ENCODE measurements at regions not wholly inside any gene's neighbourhood (a gene's known extent, or its start where the extent isn't known, plus 50 kb on each side); places are given as distances from the start of the nearest gene placed in this dataset.

GRCh38 chr4:177051473-177052060, 258.1 kb upstream of the NEIL3 start:
- ATAC-seq, result peak; percentile 68
- Mint-ChIP-seq H3K27ac (no peak overlapping the region), H3K9me3 (ENCODE audit: low read depth) (no peaks in the 10 kb centered on the region), H3K36me3 (no peaks in the 10 kb centered on the region), H3K27me3 (peaks cover 15% of the 10 kb centered on the region), H3K4me1 (no peaks in the 10 kb centered on the region), H3K4me3 (no peak overlapping the region)
- CTCF ChIA-PET, result interaction anchor here (1.0 kb wide), 1 partner anchor 10 kb away, joined by 3 read pairs; no protein-coding TSS in a partner anchor
- no peak for DNase-seq

- CTCF ChIA-PET, result interaction anchor here (1.0 kb wide), 1 partner anchor 9 kb away, joined by 3 read pairs; no protein-coding TSS in a partner anchor
- H3K4me1 Mint-ChIP-seq, result no peaks in the 10 kb centered on the region
- H3K27ac Mint-ChIP-seq, result no peak overlapping the region
Observed at GRCh38 chr4:177052211-177052934, 257.3 kb upstream of the NEIL3 start.

GRCh38 chr4:177057186-177057585, 252.5 kb upstream of the NEIL3 start:
- H3K4me3 Mint-ChIP-seq, result no peak overlapping the region
- H3K9me3 Mint-ChIP-seq (ENCODE audit: low read depth), result no peaks in the 10 kb centered on the region
- H3K4me1 Mint-ChIP-seq, result no peaks in the 10 kb centered on the region
- no peak overlapping the region for H3K27ac Mint-ChIP-seq
- H3K36me3 Mint-ChIP-seq, result no peaks in the 10 kb centered on the region
- ATAC-seq (no peak), DNase-seq (no peak)
- CTCF ChIA-PET, result interaction anchor here (0.8 to 3.1 kb wide), 2 partner anchors 10 to 679 kb away, joined by 3 to 13 read pairs; no protein-coding TSS in a partner anchor
- H3K27me3 Mint-ChIP-seq, result no peaks in the 10 kb centered on the region

More at GRCh38 chr4:177052211-177052934, 257.3 kb upstream of the NEIL3 start:
- Mint-ChIP-seq H3K4me3 (no peak overlapping the region), H3K27me3 (peaks cover 13% of the 10 kb centered on the region), H3K9me3 (ENCODE audit: low read depth) (no peaks in the 10 kb centered on the region), H3K36me3 (no peaks in the 10 kb centered on the region)
- no peak for DNase-seq
- no peak for ATAC-seq

- Mint-ChIP-seq H3K27ac (no peak overlapping the region), H3K9me3 (ENCODE audit: low read depth) (no peaks in the 10 kb centered on the region), H3K4me3 (no peak overlapping the region), H3K36me3 (no peaks in the 10 kb centered on the region), H3K4me1 (no peaks in the 10 kb centered on the region), H3K27me3 (no peaks in the 10 kb centered on the region)
- CTCF ChIA-PET, result interaction anchor here (1.1 kb wide), 1 partner anchor 17 kb away, joined by 4 read pairs; no protein-coding TSS in a partner anchor
- DNase-seq, result no peak
- no peak for ATAC-seq
Observed at GRCh38 chr4:177064116-177064515, 245.6 kb upstream of the NEIL3 start.

GRCh38 chr4:177064729-177065394, 244.8 kb upstream of the NEIL3 start:
- CTCF ChIA-PET, result interaction anchor here (1.1 kb wide), 1 partner anchor 18 kb away, joined by 4 read pairs; no protein-coding TSS in a partner anchor

GRCh38 chr4:177066746-177067145, 242.9 kb upstream of the NEIL3 start:
- CTCF ChIA-PET, result interaction anchor here (1.5 kb wide), 1 partner anchor 19 kb away, joined by 5 read pairs; no protein-coding TSS in a partner anchor
- H3K4me1 Mint-ChIP-seq, result no peaks in the 10 kb centered on the region
- no peaks in the 10 kb centered on the region for H3K36me3 Mint-ChIP-seq
- H3K9me3 Mint-ChIP-seq (ENCODE audit: low read depth), result no peaks in the 10 kb centered on the region
- no peak for DNase-seq
- H3K27ac Mint-ChIP-seq, result no peak overlapping the region
- H3K27me3 Mint-ChIP-seq, result no peaks in the 10 kb centered on the region
- no peak overlapping the region for H3K4me3 Mint-ChIP-seq
- ATAC-seq, result no peak

More at GRCh38 chr4:177064729-177065394, 244.8 kb upstream of the NEIL3 start:
- Mint-ChIP-seq H3K4me3 (no peak overlapping the region), H3K36me3 (no peaks in the 10 kb centered on the region), H3K4me1 (no peaks in the 10 kb centered on the region), H3K27ac (no peak overlapping the region), H3K9me3 (ENCODE audit: low read depth) (no peaks in the 10 kb centered on the region), H3K27me3 (no peaks in the 10 kb centered on the region)
- DNase-seq, result no peak
- ATAC-seq, result no peak

GRCh38 chr4:177070533-177071058, 239.1 kb upstream of the NEIL3 start:
- no peaks in the 10 kb centered on the region for H3K27me3 Mint-ChIP-seq
- H3K4me1 Mint-ChIP-seq, result no peaks in the 10 kb centered on the region
- no peak overlapping the region for H3K27ac Mint-ChIP-seq
- no peaks in the 10 kb centered on the region for H3K9me3 Mint-ChIP-seq (ENCODE audit: low read depth)
- CTCF ChIA-PET, result no interaction called here
- ATAC-seq, result no peak
- no peak for DNase-seq
- no peaks in the 10 kb centered on the region for H3K36me3 Mint-ChIP-seq
- no peak overlapping the region for H3K4me3 Mint-ChIP-seq

- CTCF ChIA-PET, result interaction anchor here (0.7 kb wide), 1 partner anchor 30 kb away, joined by 3 read pairs; no protein-coding TSS in a partner anchor
- DNase-seq, result no peak
- Mint-ChIP-seq H3K27me3 (no peaks in the 10 kb centered on the region), H3K9me3 (ENCODE audit: low read depth) (no peaks in the 10 kb centered on the region), H3K36me3 (no peaks in the 10 kb centered on the region), H3K4me1 (no peaks in the 10 kb centered on the region), H3K4me3 (no peak overlapping the region), H3K27ac (no peak overlapping the region)
- ATAC-seq, result no peak
Observed at GRCh38 chr4:177077095-177077971, 232.3 kb upstream of the NEIL3 start.

- no peak overlapping the region for H3K27ac Mint-ChIP-seq
- no peak overlapping the region for H3K4me3 Mint-ChIP-seq
- no peaks in the 10 kb centered on the region for H3K9me3 Mint-ChIP-seq (ENCODE audit: low read depth)
- no peaks in the 10 kb centered on the region for H3K36me3 Mint-ChIP-seq
- H3K27me3 Mint-ChIP-seq, result no peaks in the 10 kb centered on the region
- CTCF ChIA-PET, result no interaction called here
- no peak for DNase-seq
- no peak for ATAC-seq
- no peaks in the 10 kb centered on the region for H3K4me1 Mint-ChIP-seq
Observed at GRCh38 chr4:177079327-177079726, 230.3 kb upstream of the NEIL3 start.

GRCh38 chr4:177080388-177080787, 229.3 kb upstream of the NEIL3 start:
- Mint-ChIP-seq H3K4me1 (no peaks in the 10 kb centered on the region), H3K27ac (no peak overlapping the region), H3K9me3 (ENCODE audit: low read depth) (no peaks in the 10 kb centered on the region), H3K27me3 (no peaks in the 10 kb centered on the region), H3K36me3 (no peaks in the 10 kb centered on the region), H3K4me3 (no peak overlapping the region)
- no peak for DNase-seq
- ATAC-seq, result no peak
- CTCF ChIA-PET, result no interaction called here

- no peaks in the 10 kb centered on the region for H3K27me3 Mint-ChIP-seq
- no peaks in the 10 kb centered on the region for H3K4me1 Mint-ChIP-seq
- H3K4me3 Mint-ChIP-seq, result no peak overlapping the region
- ATAC-seq (no peak), DNase-seq (no peak)
- H3K9me3 Mint-ChIP-seq (ENCODE audit: low read depth), result no peaks in the 10 kb centered on the region
- CTCF ChIA-PET, result no interaction called here
- H3K36me3 Mint-ChIP-seq, result no peaks in the 10 kb centered on the region
- no peak overlapping the region for H3K27ac Mint-ChIP-seq
Observed at GRCh38 chr4:177087060-177087459, 222.6 kb upstream of the NEIL3 start.

- Mint-ChIP-seq H3K4me1 (no peaks in the 10 kb centered on the region), H3K4me3 (no peak overlapping the region), H3K36me3 (no peaks in the 10 kb centered on the region), H3K27me3 (no peaks in the 10 kb centered on the region), H3K9me3 (ENCODE audit: low read depth) (no peaks in the 10 kb centered on the region), H3K27ac (no peak overlapping the region)
- CTCF ChIA-PET, result no interaction called here
- DNase-seq (no peak), ATAC-seq (no peak)
Observed at GRCh38 chr4:177087499-177087898, 222.2 kb upstream of the NEIL3 start.

GRCh38 chr4:177091515-177091914, 218.2 kb upstream of the NEIL3 start:
- H3K4me1 Mint-ChIP-seq, result no peaks in the 10 kb centered on the region
- no peak for DNase-seq
- no peaks in the 10 kb centered on the region for H3K9me3 Mint-ChIP-seq (ENCODE audit: low read depth)
- no peaks in the 10 kb centered on the region for H3K27me3 Mint-ChIP-seq
- no peak for ATAC-seq
- H3K36me3 Mint-ChIP-seq, result no peaks in the 10 kb centered on the region
- no peak overlapping the region for H3K4me3 Mint-ChIP-seq
- H3K27ac Mint-ChIP-seq, result no peak overlapping the region
- CTCF ChIA-PET, result no interaction called here
